K562 (cell line): ENCODE measurements at regions not wholly inside any gene's neighbourhood (a gene's known extent, or its start where the extent isn't known, plus 50 kb on each side); places are given as distances from the start of the nearest gene placed in this dataset.
A peak's percentile ranks its signal among the peaks of the same experiment; 100 is the strongest.

ENCODE experiments used
- ATAC-seq: fragments of 200-7000 bp; cut with Tn5 transposase; 3 replicates; pipeline ENCODE4 v1.9.1; 2020; ENCODE audit warnings: moderate library complexity
- BruUV-seq: library from RNA; stranded (reverse); fragments of 400-500 nt; replicated peaks from 2 replicates; lab custom pipeline; 2021; lab: Mats Ljungman, UMichigan
- CTCF ChIA-PET: fragments of 300-600 bp; formaldehyde crosslinking; extraction: SDS; loops from one replicate; lab custom pipeline; 2021; ENCODE audit warnings: low intra/inter-chr PET ratio; lab: Yijun Ruan, JAX
- POLR2A ChIA-PET: fragments of 300-600, 350-650 bp; sonication (Branson Sonifier 250); formaldehyde crosslinking; extraction: SDS; loops from one replicate; lab custom pipeline; 2021; ENCODE audit warnings: antibody characterized with exemption, inconsistent platforms; lab: Yijun Ruan, JAX
- DNase-seq, 4 experiments: peaks; one replicate each; pipeline versions ENCODE4 v3.0.0 to v3.0.0-alpha.2; 2011 to 2018; ENCODE audit warnings: low spot score in 3 of 4, mixed read lengths in 3 of 4; ENCODE audit errors: extremely low read depth in 1 of 4
- FAIRE-seq: peaks from 2 replicates; lab custom pipeline; 2011; peaks lifted over from hg19 to GRCh38; lab: Jason Lieb, UNC
- H2AFZ ChIP-seq: 2 replicates; pipeline ENCODE4 v1.6.0; 2011; ENCODE audit warnings: low read depth, low read length, control low read depth, inconsistent platforms
- H3K27ac ChIP-seq: fragments of 200-600 bp; 3 replicates; pipeline ENCODE4 v1.8.0; 2011; ENCODE audit warnings: low read depth, mild to moderate bottlenecking, control low read depth, inconsistent platforms, low read length, moderate library complexity, mixed read lengths; ENCODE audit errors: extremely low read depth
- H3K27me3 ChIP-seq, 2 experiments: fragments of 300-600 bp in 1 of 2; 2 replicates in 1 of 2; 3 replicates in 1 of 2; pipeline versions ENCODE4 v1.6.0 to v1.8.0; 2011; ENCODE audit warnings: inconsistent platforms in 2 of 2, low read length in 2 of 2, mild to moderate bottlenecking in 1 of 2, mixed read lengths in 1 of 2, moderate library complexity in 1 of 2; ENCODE audit not compliant: control insufficient read depth in 2 of 2, insufficient read depth in 2 of 2
- H3K36me3 ChIP-seq: fragments of 300-600 bp; 3 replicates; pipeline ENCODE4 v1.8.0; 2011; ENCODE audit warnings: mild to moderate bottlenecking, low read length, inconsistent platforms; ENCODE audit not compliant: control insufficient read depth, insufficient read depth
- H3K4me1 ChIP-seq, 2 experiments: fragments of 200-600 bp in 1 of 2; replicated peaks in 1 of 2; 2 replicates in 1 of 2; 3 replicates in 1 of 2; pipeline versions ENCODE4 v1.5.1 to v1.8.0; 2011; ENCODE audit warnings: inconsistent platforms in 2 of 2, low read length in 2 of 2, mild to moderate bottlenecking in 1 of 2, mixed read lengths in 1 of 2, moderate library complexity in 1 of 2; ENCODE audit not compliant: control insufficient read depth in 2 of 2, insufficient read depth in 2 of 2
- H3K4me2 ChIP-seq: 2 replicates; pipeline ENCODE4 v1.6.1; 2011; ENCODE audit warnings: low read length, control low read depth, inconsistent platforms, mixed read lengths; ENCODE audit not compliant: insufficient read depth
- H3K4me3 ChIP-seq: fragments of 200-600 bp; sonication (generic), shearing (Covaris generic); 2 replicates; pipeline ENCODE4 v1.5.1; 2016; ENCODE audit warnings: control low read depth, inconsistent platforms
- H3K79me2 ChIP-seq: fragments of 200-600 bp; 3 replicates; pipeline ENCODE4 v1.8.0; 2011; ENCODE audit warnings: low read length, inconsistent platforms; ENCODE audit not compliant: control insufficient read depth, insufficient read depth
- H3K9ac ChIP-seq, 2 experiments: 2 replicates each; pipeline versions ENCODE4 v1.6.0 to v1.6.1; 2011; ENCODE audit warnings: low read depth in 2 of 2, low read length in 2 of 2, control low read depth in 1 of 2, inconsistent platforms in 1 of 2, mild to moderate bottlenecking in 1 of 2, mixed read lengths in 1 of 2; ENCODE audit not compliant: insufficient read depth in 1 of 2
- H3K9me1 ChIP-seq: one replicate; pipeline ENCODE4 v1.6.0; 2011; ENCODE audit warnings: inconsistent platforms, mild to moderate bottlenecking, low read length, moderate library complexity; ENCODE audit not compliant: control insufficient read depth, insufficient read depth
- H3K9me3 ChIP-seq: replicated peaks from 2 replicates; pipeline ENCODE4 v1.5.1; 2011; ENCODE audit warnings: low read depth, low read length, inconsistent platforms; ENCODE audit not compliant: control insufficient read depth, insufficient read depth
- H4K20me1 ChIP-seq: replicated peaks from 2 replicates; pipeline ENCODE4 v1.6.1; 2011; ENCODE audit warnings: low read length, inconsistent platforms, mixed read lengths; ENCODE audit not compliant: control insufficient read depth, insufficient read depth
- E2F3 ChIP-seq: fragments of 250-450 bp; sonication (Bioruptor Pico); IDR thresholded peaks from 2 replicates; pipeline ENCODE4 v1.4.0; 2020; ENCODE audit warnings: mild to moderate bottlenecking
- MAX ChIP-seq: sonication (generic); formaldehyde crosslinking; IDR thresholded peaks from 2 replicates; pipeline ENCODE4 v1.9.0; 2022; ENCODE audit warnings: mild to moderate bottlenecking, missing genetic modification reagents
- ZNF134 ChIP-seq: fragments of 250-450 bp; sonication (Bioruptor Pico); conservative IDR thresholded peaks from 2 replicates; pipeline ENCODE4 v1.4.0; 2020
- WGBS: fragments of 100-300 bp; shearing (Covaris generic); methylation state at CpG from one replicate; pipeline ENCODE4 v1.1.6; 2016; ENCODE audit warnings: low coverage, mixed read lengths; ENCODE audit not compliant: insufficient coverage; ENCODE audit errors: missing lambda C conversion rate; 5-methylcytosine and 5-hydroxymethylcytosine counted together
- in situ Hi-C: fragments of 300-500 bp; cut with MboI; formaldehyde crosslinking; loops from 4 replicates; pipeline ENCODE4 v1.15.0; 2018; ENCODE audit warnings: inconsistent platforms, mixed read lengths
- intact Hi-C: fragments of 100-400 bp; cut with micrococcal nuclease; formaldehyde crosslinking; loops from 2 replicates; pipeline ENCODE4 v1.14.2; 2022

GRCh38 chr14:56498112-56498511 lies 81.5 kb upstream of the TMEM260 start:
- ChIA-PET POLR2A (no interaction called here), CTCF (no interaction called here)
- H3K9me3 ChIP-seq: no peaks in the 10 kb centered on the region
- ATAC-seq: no peak
- in situ Hi-C loops: loop anchor here (25.0 kb wide), 3 partner anchors 689 to 1564 kb away; no protein-coding TSS in a partner anchor
- WGBS: 5% methylated on average over 3 of the region's 3 CpGs
- H3K36me3 ChIP-seq: no peaks in the 10 kb centered on the region
- no peak overlapping the region for H3K27ac ChIP-seq
- no peaks in the 10 kb centered on the region; a peak in 1 of 5 replicates for H3K27me3 ChIP-seq
- TF ChIP-seq ZNF134 (CRISPR knock-in tag) (peak; percentile 84), E2F3 (CRISPR knock-in tag) (no peak)
- H4K20me1 ChIP-seq: no peaks in the 10 kb centered on the region
- H2AFZ ChIP-seq: no peak overlapping the region
- intact Hi-C loops: no loop called here
- H3K9me1 ChIP-seq: no peaks in the 10 kb centered on the region
- no TSS peak for BruUV-seq
- H3K4me1 ChIP-seq: no peaks in the 10 kb centered on the region
- no peak for FAIRE-seq
- no peak overlapping the region for H3K4me2 ChIP-seq
- DNase-seq: no peak
- no peak overlapping the region for H3K4me3 ChIP-seq
- H3K9ac ChIP-seq: no peak overlapping the region
- no peaks in the 10 kb centered on the region for H3K79me2 ChIP-seq

DNA sequence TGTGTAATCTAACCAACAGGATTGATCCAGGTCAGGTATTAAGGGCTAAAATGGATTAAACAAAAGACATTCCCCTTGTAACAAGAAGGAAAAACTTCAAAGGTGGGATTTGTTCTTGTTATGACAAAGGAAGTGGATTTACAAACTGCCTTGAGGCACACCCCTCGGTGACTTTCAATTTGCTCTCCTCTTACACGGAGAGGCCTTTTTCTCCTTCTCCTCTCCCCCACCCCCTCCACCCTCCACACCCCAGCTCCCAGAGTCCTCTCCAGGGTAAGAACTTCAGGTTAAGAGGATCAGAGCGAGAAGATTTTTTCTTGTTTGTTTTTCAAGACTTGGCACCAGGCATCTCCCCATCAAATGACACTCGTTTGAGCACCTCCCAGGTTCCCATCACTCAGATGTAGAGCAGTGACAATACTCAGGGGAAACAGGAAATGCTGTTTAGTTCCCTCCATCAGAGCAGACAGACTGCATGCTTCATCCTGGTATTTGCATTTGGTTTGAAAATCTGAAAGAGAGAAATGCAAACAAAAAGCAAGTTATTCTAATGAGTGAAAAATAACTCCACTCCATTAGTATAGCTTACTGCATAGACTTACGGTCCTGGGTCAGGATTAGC lies 77.6 kb upstream of the TMEM260 start:
- no peak overlapping the region for H2AFZ ChIP-seq
- H4K20me1 ChIP-seq: no peaks in the 10 kb centered on the region
- in situ Hi-C loops: no loop called here
- H3K4me2 ChIP-seq: no peak overlapping the region
- ATAC-seq (no peak), DNase-seq (no peak), FAIRE-seq (no peak)
- peaks cover 0 to 3% of the 10 kb centered on the region in 2 experiments; a peak in 1 of 5 replicates for H3K27me3 ChIP-seq
- POLR2A ChIA-PET: no interaction called here
- no peaks in the 10 kb centered on the region for H3K4me1 ChIP-seq
- intact Hi-C loops: no loop called here
- CTCF ChIA-PET: no interaction called here
- no peak overlapping the region for H3K4me3 ChIP-seq
- no peak overlapping the region for H3K9ac ChIP-seq
- no peaks in the 10 kb centered on the region for H3K9me1 ChIP-seq
- H3K27ac ChIP-seq: no peak overlapping the region
- 0% methylated on average over 3 of the region's 5 CpGs for WGBS
- H3K9me3 ChIP-seq: no peaks in the 10 kb centered on the region
- no peak for TF ChIP-seq MAX (CRISPR knock-in tag)
- no peaks in the 10 kb centered on the region for H3K79me2 ChIP-seq
- BruUV-seq: no TSS peak
- H3K36me3 ChIP-seq: no peaks in the 10 kb centered on the region
